ENCODE measurements at regions not wholly inside any gene's neighbourhood (a gene's known extent, or its start where the extent isn't known, plus 50 kb on each side); places are given as distances from the start of the nearest gene placed in this dataset.

DNA sequence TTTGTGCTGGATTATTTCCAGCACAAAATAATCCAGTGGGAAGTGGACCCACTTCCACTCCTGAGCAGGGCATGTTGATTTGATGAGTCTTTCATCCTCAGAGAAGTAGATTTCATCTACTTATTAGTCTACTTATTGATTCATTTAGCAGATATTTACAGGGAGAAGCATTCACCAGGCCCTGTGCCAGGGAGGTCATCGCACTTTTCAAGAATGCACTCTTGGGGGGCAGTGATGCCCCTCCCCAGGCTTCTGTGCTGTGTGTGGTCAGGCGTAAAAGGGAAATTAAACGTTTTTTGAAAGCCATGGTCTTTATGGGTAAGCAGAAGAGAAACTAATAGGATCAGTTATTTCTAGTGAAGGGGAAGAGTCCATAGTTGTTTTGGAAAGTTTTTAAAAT is 610.7 kb upstream of the TMEM132C start:
- ATAC-seq (no peak), DNase-seq (ENCODE audit: missing footprints) (no peak)
- intact Hi-C loops (cut with DNase I), result no loop called here

DNA sequence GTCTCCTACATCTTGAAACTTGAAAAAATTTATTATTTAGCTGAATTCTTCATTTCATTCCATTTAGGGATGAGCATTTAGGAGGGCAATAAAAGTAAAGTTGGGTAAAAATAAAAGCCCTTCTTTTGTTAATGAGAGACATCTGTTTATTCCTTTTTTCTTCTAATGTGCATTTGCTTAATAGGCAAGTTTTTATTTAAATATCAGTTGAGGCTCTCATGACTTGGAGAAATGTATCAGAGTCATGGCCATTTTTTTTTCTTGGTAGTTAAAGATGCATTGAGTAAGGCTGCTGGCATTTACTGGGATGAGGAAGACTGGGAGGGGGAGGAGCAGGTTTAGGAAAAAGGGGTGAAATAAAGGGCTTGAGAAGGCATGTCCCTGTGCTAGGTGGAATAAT is 609.9 kb upstream of the TMEM132C start:
- intact Hi-C loops (cut with DNase I), result no loop called here
- DNase-seq (ENCODE audit: missing footprints) (no peak), ATAC-seq (no peak)

DNA sequence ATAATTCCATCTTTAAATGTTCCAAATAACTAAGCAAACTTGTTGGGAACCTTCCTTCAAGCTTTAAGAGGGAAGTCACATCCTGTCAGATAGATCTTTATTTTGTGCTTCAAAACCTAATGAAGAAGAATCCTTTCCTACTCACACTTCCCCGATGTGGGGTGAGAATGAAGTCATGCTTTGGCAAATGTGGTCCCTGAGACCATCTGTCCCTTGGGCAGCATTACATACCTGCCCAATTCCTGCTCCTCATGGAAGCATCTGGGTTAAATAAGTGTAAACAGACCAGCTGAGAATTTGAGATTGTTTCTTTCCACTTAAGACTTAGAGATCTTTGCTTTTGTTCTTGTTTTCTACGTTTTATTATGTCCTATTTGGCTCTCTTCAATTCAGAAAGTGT is 606.0 kb upstream of the TMEM132C start:
- intact Hi-C loops (cut with DNase I), result no loop called here
- DNase-seq (ENCODE audit: missing footprints), result no peak
- ATAC-seq, result no peak

DNA sequence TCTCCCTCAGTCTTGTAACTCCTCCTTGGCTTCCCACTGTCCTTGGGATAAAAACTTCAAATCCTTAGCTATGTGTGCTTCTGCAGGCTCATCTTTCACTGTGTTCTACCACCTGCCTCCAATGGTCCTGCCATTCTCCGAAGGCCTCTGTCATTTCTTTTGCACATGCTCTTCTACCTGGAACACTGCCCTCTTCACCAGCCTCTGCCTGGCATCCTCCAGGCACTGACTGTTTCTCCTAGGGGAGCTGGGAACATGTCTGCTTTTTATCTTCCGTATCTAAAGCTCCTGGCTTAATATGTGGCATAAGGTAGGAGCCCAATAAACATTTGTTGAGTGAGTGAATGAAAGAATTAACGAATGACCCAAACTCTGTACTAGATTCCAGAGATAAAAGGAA is 603.3 kb upstream of the TMEM132C start:
- ATAC-seq (no peak), DNase-seq (ENCODE audit: missing footprints) (no peak)
- intact Hi-C loops (cut with DNase I), result no loop called here

DNA sequence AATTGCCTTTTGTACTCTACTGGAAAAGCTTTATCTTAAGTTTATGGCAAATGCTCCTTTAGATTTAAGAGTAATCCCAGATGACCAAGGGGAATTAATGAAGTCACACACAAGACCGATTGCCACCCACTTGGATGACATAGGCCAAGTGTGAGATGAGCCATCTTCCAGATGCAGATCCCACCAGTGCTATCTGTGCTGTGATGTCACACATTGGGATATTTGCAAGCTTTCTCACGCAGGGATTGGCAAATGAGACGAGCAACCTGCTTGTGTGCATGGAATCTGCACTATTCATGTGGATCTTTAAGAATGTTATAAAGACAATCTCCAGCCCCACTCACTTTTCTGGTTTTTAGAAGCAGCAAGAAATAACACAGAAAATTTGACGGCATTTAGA is 602.1 kb upstream of the TMEM132C start:
- ATAC-seq (no peak), DNase-seq (ENCODE audit: missing footprints) (no peak)
- intact Hi-C loops (cut with DNase I), result no loop called here

DNA sequence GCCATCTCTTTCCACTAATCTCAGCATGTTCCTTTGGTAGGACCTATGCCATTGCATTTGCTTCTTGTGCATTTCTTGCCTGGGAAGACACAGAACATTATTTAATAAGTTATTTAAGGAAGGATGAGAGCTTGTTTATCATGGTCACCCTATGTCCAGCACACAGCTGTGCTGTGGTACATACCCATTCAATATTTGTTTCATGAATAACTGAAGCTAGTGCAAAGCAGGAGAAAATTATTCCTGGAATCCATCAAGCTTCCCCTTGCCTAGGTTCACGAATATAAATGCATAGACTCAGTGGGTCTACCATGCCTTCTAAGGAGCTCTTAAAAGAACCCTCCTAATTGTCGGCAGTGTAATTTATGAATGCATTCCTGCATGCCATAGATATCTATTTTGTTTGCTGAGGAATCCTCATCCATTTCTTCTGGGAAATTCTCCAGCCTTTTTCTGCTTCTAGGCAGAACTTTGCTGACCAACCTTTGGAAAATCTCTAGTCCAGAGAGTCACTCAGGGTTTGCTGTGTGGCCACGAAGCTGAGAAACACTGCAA is 599.8 kb upstream of the TMEM132C start:
- ATAC-seq (no peak), DNase-seq (ENCODE audit: missing footprints) (no peak)
- intact Hi-C loops (cut with DNase I), result no loop called here

DNA sequence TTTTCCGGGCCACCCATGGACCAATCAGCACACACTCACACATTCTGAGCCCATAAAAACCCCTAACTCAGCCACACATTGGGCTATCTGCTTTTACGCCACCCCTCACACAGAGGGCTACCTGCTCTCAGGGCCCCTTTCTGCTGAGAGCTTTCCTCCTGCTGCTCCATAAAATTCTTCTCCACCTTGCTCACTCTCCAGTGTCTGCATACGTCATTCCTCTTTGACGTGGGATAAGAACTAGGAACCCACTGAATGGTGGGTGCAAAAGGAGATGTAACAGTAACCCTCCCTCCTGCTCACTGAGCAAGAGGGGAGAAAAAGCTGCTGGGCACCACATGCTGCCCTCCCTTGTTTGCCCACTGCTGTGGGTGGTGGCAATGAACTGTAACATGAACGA is 596.7 kb upstream of the TMEM132C start:
- intact Hi-C loops (cut with DNase I), result no loop called here
- DNase-seq (ENCODE audit: missing footprints) (no peak), ATAC-seq (no peak)

DNA sequence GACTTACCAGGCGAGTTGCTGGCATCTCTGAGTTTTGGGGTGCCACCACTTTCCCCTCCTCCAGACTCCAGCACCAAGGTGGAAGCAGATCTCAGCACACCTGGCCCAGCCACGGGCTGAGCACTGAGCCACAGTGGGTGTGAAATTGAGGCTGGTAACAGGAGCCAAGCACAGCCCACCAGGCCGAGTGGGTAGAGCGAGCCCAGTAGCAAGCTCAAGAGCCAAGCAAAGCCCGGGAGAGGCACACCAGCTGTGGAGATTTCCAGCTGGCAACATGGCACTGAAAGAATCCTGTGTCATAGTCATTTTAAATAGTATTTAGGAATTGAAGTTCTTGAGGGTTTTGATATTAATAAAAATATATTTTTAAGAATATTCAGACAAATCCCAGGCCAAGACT is 596.2 kb upstream of the TMEM132C start:
- intact Hi-C loops (cut with DNase I), result no loop called here
- ATAC-seq (no peak), DNase-seq (ENCODE audit: missing footprints) (no peak)

DNA sequence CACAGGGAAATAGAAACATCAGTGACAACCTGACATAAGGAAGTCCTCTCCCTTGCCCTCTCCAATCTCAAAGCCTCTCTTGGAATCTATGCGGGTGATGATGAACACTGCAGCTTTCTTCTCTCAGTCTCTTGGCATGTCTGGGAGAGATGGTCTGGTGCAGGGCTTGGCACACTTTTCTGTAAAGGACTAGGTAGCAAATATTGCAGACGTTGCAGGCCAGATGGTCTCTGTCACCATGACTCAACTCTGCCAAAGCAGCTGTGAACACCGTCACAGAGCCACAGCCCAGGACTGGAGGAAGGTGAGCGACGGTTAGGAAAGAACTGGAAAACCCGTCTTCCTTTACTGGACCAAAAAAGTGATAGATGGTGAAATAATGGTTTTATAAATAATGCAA is 591.0 kb upstream of the TMEM132C start:
- DNase-seq (ENCODE audit: missing footprints), result no peak
- intact Hi-C loops (cut with DNase I), result loop anchor here (5.0 kb wide), 1 partner anchor 251 kb away; no protein-coding TSS in a partner anchor
- ATAC-seq, result no peak

DNA sequence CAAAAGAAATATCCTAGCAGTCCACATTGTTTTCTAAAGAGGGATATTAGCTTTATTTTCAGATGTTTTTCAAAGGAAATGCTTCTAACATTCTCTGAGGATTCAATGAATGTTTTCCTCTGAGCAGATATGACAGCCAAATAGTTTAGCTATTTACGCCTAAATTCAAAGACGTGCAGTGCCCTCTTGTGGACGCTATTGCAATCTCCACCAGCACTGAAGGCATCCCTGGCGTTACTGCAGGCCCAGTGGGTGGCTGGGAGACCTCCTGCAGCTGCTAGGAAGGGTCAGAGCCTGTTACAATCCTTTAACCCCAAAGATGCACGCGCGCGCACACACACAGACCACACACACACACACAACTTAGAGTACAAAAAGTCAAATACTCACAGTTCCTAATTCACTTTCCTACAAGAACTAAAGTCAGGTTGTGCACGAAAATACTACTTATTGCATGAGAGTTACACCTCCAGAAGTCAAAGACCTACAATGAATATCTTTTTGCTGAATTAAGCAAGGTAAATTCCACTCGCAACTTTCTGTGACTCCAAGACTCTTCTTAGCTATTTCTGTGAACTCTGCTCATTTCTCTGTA is 589.3 kb upstream of the TMEM132C start:
- ATAC-seq (no peak), DNase-seq (ENCODE audit: missing footprints) (no peak)
- intact Hi-C loops (cut with DNase I), result loop anchor here (5.0 kb wide), 1 partner anchor 250 kb away; no protein-coding TSS in a partner anchor

DNA sequence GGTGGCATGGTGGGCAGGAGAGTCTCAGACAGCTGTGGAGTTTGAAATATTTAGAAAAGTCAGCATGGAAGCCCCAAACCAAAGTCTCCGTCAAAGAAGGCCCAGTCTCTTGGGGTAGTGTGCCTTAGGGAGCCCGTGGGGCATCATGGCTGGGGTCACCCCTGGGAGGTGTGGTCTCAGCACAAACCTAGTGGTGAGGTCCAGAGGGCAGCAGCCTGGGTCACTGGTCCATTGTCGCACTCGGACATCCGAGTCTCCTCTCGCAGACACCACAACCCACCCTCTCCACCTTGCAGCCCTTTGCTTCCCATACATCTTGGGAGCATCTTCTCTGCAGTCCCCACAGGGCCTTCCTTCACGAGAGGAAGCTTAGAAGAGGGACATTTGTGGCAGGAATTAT is 588.0 kb upstream of the TMEM132C start:
- ATAC-seq, result no peak
- no peak for DNase-seq (ENCODE audit: missing footprints)
- intact Hi-C loops (cut with DNase I), result loop anchor here (5.0 kb wide), 1 partner anchor 248 kb away; no protein-coding TSS in a partner anchor

DNA sequence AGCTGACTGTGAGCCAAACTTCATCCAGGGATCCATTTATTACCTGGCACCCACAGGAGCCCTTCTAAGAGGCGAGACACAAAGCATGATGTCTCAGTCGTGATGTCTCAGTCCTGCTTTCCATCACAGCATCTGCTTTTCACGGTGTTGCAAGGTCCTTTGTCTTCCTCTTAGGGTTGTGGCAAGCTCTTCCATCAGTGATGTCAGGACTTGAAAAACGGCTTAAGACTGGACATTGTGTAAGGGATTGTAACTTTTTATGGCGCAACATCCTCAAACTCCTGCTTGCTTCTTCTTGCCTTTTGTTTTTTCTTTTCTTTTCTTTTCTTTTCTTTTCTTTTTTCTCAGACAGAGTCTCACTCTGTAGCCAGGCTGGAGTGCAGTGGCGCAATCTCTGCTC is 586.5 kb upstream of the TMEM132C start:
- no peak for ATAC-seq
- DNase-seq (ENCODE audit: missing footprints), result no peak
- intact Hi-C loops (cut with DNase I), result no loop called here

DNA sequence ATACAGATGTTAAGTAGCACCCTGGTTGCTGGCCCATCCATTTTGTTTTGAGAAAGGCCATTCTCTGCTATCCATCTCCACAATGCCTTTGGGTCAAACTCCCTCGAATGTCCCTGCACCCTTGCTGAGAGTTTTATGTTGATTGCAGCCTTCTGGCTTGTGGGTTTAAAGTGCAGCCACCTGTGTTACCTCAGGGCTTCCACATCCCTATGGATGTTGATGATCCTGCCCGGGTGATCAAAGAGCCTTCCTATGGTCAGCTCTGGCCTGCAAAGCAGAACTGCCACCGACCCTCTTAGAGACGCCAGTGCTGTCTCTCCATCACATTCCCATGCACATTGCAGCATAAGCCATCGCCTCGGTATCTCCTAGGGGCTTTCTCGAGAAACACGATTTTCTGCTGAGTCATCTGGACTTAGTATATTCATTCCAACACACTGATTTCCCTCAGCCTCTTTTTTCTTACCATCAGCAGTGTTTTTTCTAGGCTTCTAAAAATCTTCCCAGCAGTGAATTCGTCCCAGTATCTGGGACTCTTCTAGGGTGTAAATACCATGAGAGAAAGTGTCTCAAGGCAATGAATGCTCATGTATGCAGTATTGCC is 585.7 kb upstream of the TMEM132C start:
- no peak for DNase-seq (ENCODE audit: missing footprints)
- no peak for ATAC-seq
- intact Hi-C loops (cut with DNase I), result no loop called here

DNA sequence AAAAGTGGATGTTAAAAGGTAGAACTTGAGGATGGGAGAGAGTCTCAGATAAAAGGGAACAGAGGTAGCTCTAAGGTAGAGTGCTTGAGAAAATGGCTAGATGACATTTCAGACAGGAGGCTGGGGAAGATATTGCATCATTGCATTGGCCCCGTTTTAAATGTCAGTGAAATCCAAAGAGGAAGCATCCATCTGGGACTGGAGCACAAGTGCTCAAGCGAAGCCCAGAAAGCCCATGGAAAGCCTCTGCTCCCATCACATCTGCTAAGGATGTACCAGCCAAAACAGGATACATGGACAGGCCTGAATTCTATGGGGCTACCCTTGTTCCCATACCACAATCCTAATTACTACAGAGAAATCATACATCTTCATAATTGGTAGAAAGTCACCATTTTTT is 581.5 kb upstream of the TMEM132C start:
- no peak for DNase-seq (ENCODE audit: missing footprints)
- intact Hi-C loops (cut with DNase I), result no loop called here
- no peak for ATAC-seq

DNA sequence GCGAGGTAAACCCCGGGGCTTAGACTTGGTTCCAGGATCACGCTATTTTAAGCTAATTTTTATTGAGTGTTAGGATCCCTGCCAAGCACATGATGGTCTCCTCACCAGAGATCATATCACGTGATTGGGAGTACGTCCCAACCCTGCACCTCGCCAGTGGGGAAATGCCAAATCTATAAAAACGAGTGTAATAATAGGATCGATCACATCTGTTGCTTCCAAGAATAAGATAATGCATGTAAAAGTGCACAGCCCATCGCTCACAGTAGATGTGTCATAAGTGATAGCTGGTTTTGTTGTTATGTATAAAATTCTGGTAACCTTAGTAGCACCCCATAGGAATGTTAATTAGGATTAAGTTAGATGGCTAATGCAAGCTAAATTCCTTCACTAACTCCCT is 581.0 kb upstream of the TMEM132C start:
- ATAC-seq (no peak), DNase-seq (ENCODE audit: missing footprints) (no peak)
- intact Hi-C loops (cut with DNase I), result no loop called here

DNA sequence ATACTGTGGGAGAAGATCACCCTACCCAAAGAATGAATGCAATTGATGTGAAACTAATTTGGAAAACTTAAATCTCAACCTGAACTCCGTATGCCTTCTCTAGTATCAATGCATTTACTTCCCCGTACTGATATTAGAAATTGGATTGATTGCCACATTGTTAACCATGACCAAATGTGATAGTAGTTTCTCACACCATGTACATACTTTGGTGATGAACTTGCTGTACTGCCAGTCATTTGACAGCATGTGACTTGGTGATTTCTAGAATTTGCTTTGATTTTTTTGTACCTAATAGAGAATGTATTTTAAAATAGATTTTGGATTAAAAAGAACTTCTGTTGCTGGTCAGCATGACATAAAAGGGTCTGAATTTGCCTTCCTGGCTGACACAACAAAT is 579.8 kb upstream of the TMEM132C start:
- no peak for DNase-seq (ENCODE audit: missing footprints)
- intact Hi-C loops (cut with DNase I), result no loop called here
- no peak for ATAC-seq

DNA sequence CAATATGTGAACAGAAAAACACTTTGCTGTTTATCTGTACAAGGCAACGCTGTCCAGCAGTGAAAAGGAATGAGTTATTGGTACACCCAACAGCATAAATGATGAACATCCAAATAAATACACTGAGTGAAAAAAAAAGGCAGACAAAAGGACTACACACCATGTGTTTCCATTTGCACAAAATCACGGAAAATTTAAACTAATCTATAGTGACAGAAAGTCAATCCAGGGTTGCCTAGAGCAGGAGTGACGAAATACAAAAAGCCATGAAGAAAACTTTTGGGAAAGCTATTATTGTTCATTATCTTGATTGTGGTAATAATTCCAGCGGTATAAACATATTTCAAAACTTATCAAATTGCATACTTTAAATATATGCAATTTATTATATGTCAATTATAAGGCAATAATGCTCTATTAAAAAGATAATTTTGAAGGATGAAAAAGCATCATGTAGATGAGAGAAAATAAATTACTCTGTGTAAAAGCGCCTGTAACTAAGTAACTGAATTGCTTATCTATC is 578.0 kb upstream of the TMEM132C start:
- intact Hi-C loops (cut with DNase I), result no loop called here
- ATAC-seq (no peak), DNase-seq (ENCODE audit: missing footprints) (no peak)

DNA sequence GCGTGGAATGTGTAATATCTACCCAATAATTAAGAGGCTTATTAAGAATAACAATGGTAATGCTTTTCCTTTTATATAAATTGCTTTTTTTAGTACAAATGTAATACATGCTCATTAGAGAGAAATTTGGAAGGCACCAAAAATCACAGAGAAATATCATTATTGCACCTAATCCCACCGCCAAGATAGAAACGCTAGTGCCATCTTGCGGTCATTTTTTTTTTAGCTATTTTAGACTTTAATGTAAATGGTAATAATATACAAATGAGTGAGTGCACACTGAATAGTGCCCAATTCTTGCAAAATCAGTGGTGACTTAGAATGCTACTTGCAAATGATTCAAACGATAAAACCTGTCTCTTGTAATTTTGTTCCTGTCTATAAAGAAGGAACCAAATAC is 576.8 kb upstream of the TMEM132C start:
- DNase-seq (ENCODE audit: missing footprints), result no peak
- ATAC-seq, result no peak
- intact Hi-C loops (cut with DNase I), result no loop called here

DNA sequence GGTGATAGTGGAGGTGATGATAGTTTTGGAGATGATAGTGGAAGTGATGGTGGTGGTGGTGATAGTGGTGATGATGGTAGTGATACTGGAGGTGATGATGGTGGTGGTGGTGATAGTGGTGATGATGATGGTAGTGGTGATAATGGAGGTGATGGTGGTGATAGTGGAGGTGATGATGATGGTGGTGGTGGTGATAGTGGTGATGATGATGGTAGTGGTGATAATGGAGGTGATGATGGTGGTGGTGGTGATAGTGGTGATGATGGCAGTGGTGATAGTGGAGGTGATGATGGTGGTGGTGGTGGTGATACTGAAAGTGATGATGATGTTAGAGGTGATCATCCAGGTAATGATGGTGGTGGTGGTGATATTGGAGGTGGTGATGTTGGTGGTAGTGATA is 570.0 kb upstream of the TMEM132C start:
- ATAC-seq (no peak), DNase-seq (ENCODE audit: missing footprints) (no peak)
- intact Hi-C loops (cut with DNase I), result no loop called here

DNA sequence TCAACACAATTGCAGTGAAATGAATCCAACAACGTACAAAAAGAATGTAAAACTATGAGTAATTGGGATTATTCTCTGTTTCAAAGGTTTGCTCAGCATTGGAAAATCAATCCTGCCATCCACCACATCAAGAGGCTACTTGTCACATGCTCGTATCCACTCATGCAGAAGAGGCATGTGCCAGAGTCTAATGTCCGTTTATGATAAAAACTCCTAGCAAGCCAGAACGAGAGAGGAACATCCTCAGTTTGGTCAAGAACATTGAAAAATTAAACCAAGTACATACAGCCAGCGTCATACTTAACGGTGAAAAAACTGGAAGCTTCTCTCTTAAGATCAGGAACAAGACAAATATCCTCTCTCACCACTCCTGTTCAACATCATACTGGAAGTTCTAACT is 563.9 kb upstream of the TMEM132C start:
- DNase-seq (ENCODE audit: missing footprints) (no peak), ATAC-seq (no peak)
- intact Hi-C loops (cut with DNase I), result no loop called here

DNA sequence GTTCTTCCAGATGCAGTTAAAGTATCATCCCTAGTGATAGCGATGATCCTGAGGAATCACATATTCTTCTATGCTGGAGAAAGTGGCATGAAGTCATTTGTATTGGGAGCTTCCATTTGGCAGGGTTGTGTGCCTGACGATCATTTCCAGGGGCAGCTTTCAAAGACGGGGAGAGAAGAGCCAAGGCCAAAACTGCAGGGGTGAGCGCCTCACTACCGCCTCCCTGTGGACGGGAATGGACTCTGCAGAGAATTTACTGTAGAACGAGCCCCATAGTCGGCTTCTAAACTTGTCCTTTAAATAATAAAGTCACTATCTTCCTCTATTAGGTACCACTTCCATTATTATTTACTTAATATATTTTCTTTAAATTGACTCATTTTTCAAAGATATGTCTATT is 555.9 kb upstream of the TMEM132C start:
- intact Hi-C loops (cut with DNase I), result no loop called here
- DNase-seq (ENCODE audit: missing footprints) (no peak), ATAC-seq (no peak)
